ENCODE measurements at regions not wholly inside any gene's neighbourhood (a gene's known extent, or its start where the extent isn't known, plus 50 kb on each side); places are given as distances from the start of the nearest gene placed in this dataset.
A peak's percentile ranks its signal among the peaks of the same experiment; 100 is the strongest.
"Not testable (repeated sequence)": the region's sequence is repeated elsewhere in the genome, so short reads cannot be mapped to it uniquely, and the experiment has no call there.

GRCh38 chr15:81822587-81822986, 223.2 kb downstream of the MEX3B start:
- not testable (repeated sequence) for DNase-seq (ENCODE audit: low spot score)

GRCh38 chr15:81819924-81820635, 225.7 kb downstream of the MEX3B start:
- DNase-seq (ENCODE audit: low spot score) = no peak

GRCh38 chr15:81814882-81815455, 230.8 kb downstream of the MEX3B start:
- no peak for DNase-seq (ENCODE audit: low spot score)

GRCh38 chr15:81813215-81813614, 232.6 kb downstream of the MEX3B start:
- no peak for DNase-seq (ENCODE audit: low spot score)

GRCh38 chr15:81812456-81812855, 233.4 kb downstream of the MEX3B start:
- DNase-seq (ENCODE audit: low spot score) = no peak

DNA sequence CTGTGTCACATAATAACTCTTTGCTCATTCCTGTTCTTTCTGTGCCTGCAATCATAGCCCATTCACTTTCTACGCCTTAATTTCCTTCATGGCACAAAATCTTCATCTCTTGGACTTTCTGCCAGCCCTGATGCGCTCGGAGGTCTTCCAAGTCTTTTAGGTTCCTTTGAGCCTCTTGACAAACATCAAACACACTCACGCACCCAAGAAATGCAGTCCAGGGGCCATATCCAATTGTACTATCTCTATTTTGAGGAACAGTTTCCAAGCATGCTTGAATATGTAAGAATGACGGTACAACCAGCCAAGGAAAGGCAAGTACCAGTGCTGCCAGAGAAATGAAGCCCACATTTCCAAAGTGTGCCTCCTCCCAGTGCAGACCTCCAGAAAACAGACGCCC, 234.1 kb downstream of the MEX3B start:
- no peak for DNase-seq (ENCODE audit: low spot score)

- DNase-seq (ENCODE audit: low spot score) = peak; percentile 15
These were observed 236.3 kb downstream of the MEX3B start for GRCh38 chr15:81809543-81809942.

GRCh38 chr15:81807806-81808205, 238.0 kb downstream of the MEX3B start:
- no peak for DNase-seq (ENCODE audit: low spot score)

- DNase-seq (ENCODE audit: low spot score) = peak; percentile 25
These were observed 238.6 kb downstream of the MEX3B start for GRCh38 chr15:81807186-81807585.

DNA sequence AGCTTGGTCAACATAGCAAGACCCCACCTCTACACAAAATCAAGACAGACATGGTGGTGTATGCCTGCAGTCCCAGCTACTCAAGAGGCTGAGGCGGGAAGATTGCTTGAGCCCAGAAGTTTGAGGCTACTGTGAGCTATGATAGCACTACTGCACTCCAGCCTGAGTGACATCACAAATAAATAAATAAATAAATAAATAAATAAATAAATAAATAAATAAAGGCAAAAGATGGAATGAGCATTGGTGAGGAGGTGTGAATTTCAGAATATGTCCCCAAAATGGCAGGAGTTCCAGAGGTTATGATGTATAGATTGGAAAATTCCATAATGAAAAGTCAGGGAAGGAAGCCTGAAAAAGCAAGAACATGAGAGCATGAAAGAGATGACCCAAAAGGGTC, 249.9 kb downstream of the MEX3B start:
- no peak for DNase-seq (ENCODE audit: low spot score)

DNA sequence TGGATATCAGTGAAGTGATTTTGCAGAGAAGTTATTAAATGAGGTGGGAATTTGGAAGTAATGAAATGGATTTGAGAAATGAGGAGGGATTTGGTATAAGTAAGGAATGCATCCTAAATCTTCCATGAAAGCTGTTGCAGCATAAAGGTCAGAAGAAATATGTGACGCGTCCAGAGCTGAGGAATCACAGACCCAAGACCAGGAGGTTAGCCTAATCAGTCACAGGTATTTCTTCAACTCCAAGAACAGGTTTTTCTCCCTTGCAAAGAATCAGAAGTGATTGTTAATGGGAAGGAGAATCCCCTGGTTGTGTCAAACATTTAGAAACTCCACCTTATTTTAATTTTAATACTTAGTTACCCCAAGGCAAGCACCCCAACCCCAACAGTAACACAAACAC, 253.2 kb downstream of the MEX3B start:
- DNase-seq (ENCODE audit: low spot score) = no peak

- not testable (repeated sequence) for DNase-seq (ENCODE audit: low spot score)
These were observed 254.5 kb downstream of the MEX3B start for GRCh38 chr15:81791322-81791721.

DNA sequence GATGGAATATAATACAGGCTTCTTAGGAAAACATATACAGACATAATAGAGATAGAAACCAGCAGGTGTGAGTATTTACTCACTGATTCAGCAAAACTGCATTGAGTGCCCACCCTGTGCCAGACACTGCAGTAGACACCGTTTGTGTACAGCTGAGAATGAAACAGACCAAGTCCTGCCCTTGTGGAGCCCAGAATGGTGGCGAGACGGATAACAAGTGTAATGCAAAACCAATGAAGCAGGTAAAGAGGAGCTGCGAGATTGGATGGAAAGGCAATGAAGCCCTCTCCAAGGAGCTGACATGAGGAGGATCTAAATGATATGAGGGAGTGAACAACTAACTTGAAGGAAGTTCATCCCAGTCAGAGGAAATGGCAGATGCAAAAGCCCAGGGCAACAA, 256.4 kb downstream of the MEX3B start:
- DNase-seq (ENCODE audit: low spot score) = no peak

GRCh38 chr15:81786776-81787175, 259.0 kb downstream of the MEX3B start:
- no peak for DNase-seq (ENCODE audit: low spot score)

- DNase-seq (ENCODE audit: low spot score) = no peak
These were observed 260.1 kb downstream of the MEX3B start for GRCh38 chr15:81785679-81786078.

DNA sequence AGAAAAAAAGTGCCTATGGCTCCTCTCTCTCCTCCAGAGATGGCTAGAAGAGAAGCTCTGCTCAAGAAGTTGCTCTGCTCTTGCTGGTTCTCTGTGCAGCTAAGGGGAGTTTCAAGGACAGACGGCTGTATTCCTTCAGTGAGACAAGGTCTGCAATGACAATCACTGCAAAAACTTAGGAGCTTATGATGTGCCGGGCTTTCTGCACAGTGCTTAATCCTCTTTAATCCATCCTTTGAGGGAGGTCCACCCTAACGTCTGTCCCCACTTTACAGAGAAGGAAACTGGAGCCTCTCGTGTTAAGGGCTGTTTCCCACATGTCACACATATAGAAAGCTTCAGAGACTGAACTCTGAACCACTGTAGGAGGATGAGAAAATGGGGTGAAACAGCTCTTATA, 260.6 kb downstream of the MEX3B start:
- DNase-seq (ENCODE audit: low spot score) = no peak

- no peak for DNase-seq (ENCODE audit: low spot score)
These were observed 261.1 kb downstream of the MEX3B start for GRCh38 chr15:81784751-81785150.

- no peak for DNase-seq (ENCODE audit: low spot score)
These were observed 262.2 kb downstream of the MEX3B start for GRCh38 chr15:81783586-81783985.

DNA sequence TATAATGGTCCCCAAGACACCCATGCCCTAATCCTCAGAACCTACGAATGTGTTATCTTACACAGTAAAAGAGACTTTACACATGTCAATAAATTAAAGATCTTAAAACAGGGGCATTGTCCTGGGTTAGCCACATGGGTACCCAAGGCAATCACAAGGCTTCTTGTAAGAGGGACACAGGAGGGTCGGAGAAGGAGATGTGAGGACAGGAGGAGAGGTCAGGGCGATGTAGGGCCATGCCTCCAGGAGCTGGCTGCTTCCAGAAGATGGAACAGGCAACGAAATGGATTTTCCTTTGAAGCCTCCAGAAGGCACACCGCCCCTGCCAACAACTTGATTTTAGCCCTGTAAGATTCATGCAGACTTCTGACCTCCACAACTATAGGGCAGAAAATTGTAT, 262.7 kb downstream of the MEX3B start:
- no peak for DNase-seq (ENCODE audit: low spot score)

DNA sequence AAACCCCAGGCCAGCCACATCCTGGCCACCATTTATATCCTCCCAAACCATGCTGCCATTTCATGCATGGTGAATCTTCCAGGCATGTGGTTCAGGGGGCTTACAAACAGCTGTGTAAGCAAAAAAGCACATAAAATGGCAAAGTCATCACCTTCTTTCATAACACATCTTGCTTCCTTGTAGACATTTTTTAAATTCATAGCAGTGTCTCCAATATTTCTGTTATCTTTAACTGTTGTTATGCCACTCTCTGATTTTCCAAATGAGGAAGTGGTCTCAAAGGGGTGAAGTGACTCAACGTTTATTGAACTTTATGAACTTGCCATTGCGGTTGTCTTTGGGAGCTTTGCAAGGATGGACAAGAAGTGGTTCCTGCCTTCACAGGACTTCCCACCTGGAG, 264.4 kb downstream of the MEX3B start:
- DNase-seq (ENCODE audit: low spot score) = no peak

DNA sequence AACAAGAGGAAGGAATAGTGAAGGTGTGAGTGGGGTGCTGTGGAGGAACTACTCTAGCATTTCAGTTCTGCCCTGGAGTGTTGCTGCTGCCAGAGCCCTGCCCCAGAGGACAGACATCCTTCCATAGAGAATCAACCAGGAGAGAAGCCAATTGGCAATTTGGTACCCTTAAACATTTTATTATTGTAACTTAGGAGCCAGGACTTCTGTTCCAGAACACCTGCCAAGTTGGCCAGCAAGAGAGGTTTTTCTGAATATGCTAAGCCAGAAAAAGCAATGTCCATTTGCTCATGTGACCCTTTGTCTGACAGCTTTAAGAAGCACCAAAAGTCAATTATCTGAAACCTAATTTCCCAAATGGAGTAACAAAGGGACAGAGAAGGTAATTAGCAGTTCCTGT, 264.9 kb downstream of the MEX3B start:
- DNase-seq (ENCODE audit: low spot score) = peak; percentile 39

DNA sequence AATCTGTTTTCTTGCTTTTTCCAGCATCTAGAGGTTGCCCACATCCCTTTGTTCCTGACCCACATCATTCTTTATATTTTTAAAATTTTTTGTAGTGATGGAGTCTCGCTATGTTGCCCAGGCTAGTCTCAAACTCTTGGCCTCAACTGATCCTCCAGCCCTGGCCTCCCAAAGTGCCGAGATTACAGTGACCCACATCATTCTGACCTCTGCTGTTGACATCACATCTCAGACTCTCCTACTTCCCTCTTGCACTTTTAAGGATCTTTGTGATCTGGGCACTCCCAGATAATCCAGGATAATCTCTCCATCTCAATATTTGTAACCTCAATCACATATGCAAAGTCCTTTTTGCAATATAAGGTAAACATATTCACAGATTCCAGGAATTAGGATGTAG, 266.6 kb downstream of the MEX3B start:
- no peak for DNase-seq (ENCODE audit: low spot score)

- DNase-seq (ENCODE audit: low spot score) = no peak
These were observed 268.3 kb downstream of the MEX3B start for GRCh38 chr15:81777546-81777945.

DNA sequence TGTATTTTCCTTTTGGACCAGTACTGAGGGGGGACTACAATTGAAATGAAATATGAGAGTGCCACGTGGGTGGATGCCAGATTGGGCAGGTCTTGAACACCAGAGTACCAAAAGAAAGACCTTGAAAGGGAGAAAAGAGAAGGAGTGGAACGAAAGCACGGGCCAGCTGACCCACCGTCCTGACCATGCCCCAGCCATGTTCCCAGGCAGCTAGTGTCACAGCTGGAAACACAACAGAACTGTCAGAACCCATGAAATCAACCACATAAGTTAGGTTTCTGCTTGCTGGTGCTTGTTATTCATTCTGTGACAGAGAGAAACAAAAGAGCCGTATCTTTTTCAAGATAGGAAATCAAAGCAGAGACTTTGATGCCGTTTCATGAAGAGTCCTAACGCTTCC, 268.8 kb downstream of the MEX3B start:
- no peak for DNase-seq (ENCODE audit: low spot score)
